HPDE6-E6E7 (cell line): ENCODE measurements at regions not wholly inside any gene's neighbourhood (a gene's known extent, or its start where the extent isn't known, plus 50 kb on each side); places are given as distances from the start of the nearest gene placed in this dataset.
"Not testable (repeated sequence)": the region's sequence is repeated elsewhere in the genome, so short reads cannot be mapped to it uniquely, and the experiment has no call there.

Experiments used
- DNase-seq: peaks from one replicate; pipeline ENCODE4 v3.0.0; 2011; ENCODE audit warnings: missing footprints; ENCODE audit errors: extremely low spot score

DNA sequence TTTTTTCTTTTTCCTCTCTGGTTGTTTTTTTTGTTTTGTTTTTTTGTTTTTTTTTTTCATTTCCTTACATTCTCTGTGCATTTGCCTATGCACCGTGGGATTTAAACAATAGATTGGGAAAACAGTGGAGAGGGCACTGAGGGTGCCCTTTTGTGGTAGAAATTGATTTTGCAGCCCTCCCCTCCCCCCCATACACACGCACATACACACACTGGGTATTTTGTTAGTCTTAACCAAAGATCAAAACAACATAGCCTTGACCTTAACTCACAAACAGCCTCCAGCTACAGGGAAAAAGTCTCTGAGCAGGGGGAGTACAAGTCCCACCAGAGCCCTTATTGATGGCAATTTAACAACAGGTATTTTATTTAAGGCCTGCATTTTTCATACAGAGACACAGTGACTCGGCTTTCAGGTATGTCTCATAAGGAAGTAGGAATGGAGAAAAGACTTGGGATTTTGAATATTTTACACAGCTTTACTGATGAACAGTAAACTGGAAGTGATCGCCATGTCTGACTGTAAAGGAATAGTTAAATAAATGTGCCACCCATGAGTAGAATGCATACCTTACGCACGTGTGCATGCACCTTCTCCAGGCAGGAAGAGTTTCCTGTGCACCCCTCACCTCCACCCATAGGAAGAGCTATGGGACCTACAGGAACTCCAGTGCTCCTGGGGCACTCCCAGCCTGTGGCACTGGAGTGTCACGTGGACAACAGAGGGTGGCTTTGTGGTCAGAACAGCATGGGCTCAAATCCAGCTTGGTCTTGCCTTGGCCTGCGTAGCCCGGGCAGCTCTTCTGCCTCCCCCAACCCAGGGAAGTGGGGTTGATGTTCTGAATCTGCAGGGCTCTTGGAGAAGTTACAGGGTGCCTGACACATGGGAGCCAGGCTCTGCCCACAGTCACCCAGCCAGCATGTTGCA, 266.4 kb downstream of the ANAPC1 start:
- no peak for DNase-seq

GRCh38 chr2:111618226-111618977, 265.6 kb downstream of the ANAPC1 start:
- DNase-seq, result no peak

- no peak for DNase-seq
Observed at GRCh38 chr2:111618978-111619902, 264.8 kb downstream of the ANAPC1 start.

DNA sequence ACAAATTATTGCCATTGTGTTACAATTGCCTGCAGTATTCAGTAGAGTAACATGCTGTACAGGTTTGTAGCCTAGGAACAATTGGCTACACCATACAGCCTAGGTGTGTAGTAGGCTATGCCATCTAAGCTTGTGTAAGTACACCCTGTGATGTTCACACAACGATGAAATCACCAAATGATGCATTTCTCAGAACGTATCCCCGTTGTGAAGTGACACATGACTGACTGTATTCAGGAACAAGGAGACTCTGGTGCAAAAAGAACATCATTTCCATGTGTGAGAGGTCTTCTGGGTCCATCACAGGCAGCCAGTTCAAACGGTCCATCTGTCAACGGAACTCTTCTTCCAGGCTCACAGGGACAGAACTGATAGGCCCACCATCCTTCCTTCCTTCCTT, 263.7 kb downstream of the ANAPC1 start:
- no peak for DNase-seq

- DNase-seq, result no peak
Observed at GRCh38 chr2:111622859-111623258, 261.1 kb downstream of the ANAPC1 start.

- DNase-seq, result no peak
Observed at GRCh38 chr2:111623380-111623779, 260.6 kb downstream of the ANAPC1 start.

- DNase-seq, result no peak
Observed at GRCh38 chr2:111624411-111625156, 259.4 kb downstream of the ANAPC1 start.

DNA sequence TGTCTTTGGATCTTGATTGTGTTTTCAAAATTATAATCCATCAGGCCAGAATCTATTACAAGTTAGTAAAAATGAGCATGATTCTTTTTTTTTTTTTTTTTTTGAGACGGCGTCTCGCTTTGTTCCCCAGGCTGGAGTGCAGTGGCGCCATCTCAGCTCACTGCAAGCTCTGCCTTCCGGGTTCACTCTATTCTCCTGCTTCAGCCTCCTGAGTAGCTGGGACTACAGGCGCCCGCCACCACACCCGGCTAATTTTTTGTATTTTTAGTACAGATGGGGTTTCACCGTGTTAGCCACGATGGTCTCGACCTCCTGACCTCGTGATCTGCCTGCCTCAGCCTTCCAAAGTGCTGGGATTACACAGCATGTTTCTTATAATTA, 258.8 kb downstream of the ANAPC1 start:
- DNase-seq, result not testable (repeated sequence)

- DNase-seq, result no peak
Observed at GRCh38 chr2:111626037-111626864, 257.7 kb downstream of the ANAPC1 start.

GRCh38 chr2:111626865-111627163, 257.2 kb downstream of the ANAPC1 start:
- no peak for DNase-seq

GRCh38 chr2:111627256-111627655, 256.7 kb downstream of the ANAPC1 start:
- DNase-seq, result no peak

- DNase-seq, result no peak
Observed at GRCh38 chr2:111628221-111628620, 255.8 kb downstream of the ANAPC1 start.

- no peak for DNase-seq
Observed at GRCh38 chr2:111629983-111630382, 254.0 kb downstream of the ANAPC1 start.

GRCh38 chr2:111632661-111633060, 251.3 kb downstream of the ANAPC1 start:
- DNase-seq, result no peak

GRCh38 chr2:111633189-111633588, 250.8 kb downstream of the ANAPC1 start:
- no peak for DNase-seq

DNA sequence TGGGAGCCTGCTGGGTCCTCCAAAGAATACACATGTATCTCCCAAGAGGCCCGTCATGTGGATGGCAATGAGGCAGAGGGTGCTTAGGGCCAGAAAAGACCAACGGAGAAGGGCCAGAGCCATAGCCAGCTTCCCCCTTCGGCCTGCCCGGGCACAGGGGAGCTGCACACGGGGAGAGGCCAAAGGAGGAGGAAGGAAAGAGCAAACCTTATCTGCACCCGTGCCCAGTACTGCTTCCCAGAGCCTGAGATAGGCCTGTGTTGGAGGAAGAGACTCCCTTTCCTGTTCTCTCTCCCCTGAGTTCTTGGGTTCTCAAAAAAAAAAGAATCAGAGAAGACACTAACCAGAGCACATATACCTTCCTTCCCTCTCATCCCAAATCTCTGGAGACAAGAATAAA, 250.3 kb downstream of the ANAPC1 start:
- no peak for DNase-seq

- DNase-seq, result no peak
Observed at GRCh38 chr2:111634050-111634794, 249.8 kb downstream of the ANAPC1 start.

DNA sequence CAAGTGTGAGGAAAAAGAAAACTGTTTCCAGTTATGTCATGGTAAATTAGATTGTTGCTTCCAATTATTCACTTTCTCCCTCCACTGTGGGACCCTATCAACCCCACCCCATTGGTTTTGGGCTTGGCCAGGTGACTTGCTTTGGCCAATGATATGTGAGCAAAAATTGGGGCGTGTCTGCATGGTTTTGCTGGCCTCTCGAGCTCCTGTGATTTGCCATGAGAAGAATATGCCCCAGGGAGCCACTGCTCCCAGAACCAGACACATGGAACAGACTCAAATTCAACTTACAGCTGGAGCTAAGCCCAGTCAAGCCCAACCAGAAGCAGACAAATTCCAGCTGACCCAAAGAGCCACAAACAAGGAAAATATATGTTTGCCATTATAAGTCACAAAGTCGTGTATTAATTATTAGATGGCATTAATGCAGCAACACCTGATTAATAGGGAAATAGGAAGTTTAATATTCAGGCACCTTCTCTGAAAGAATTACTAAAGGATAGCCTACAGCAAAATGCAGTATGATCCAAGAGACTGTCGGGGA, 248.9 kb downstream of the ANAPC1 start:
- no peak for DNase-seq

DNA sequence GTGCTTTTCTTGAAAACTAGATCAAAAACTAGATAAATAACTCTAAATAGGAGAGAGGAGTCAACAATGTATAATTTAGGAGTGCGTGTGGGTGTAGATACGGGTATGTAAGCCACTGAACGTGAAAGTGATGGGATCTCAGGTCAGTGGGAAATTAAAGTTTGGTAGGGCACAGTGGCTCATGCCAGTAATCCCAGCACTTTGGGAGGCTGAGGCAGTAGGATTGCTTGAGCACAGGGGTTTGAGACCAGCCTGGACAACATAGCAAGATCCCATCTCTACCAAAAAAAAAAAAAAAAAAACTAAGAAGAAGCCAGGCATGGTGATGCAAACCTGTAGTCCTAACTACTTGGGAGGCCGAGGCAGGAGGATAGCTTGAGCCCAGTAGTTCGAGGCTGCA, 247.1 kb downstream of the ANAPC1 start:
- DNase-seq, result no peak
